T-helper 2 cell treated with Interferon-gamma antibody and Interleukin-4, amounts not matched to agents 5 μg/mL and 100 μg/mL, for 36 hours (primary cell): ENCODE measurements at regions not wholly inside any gene's neighbourhood (a gene's known extent, or its start where the extent isn't known, plus 50 kb on each side); places are given as distances from the start of the nearest gene placed in this dataset.
"Not testable (repeated sequence)": the region's sequence is repeated elsewhere in the genome, so short reads cannot be mapped to it uniquely, and the experiment has no call there.

Experiments used
- DNase-seq: peaks from one replicate; pipeline ENCODE4 v3.0.0; 2021; ENCODE audit warnings: low spot score
- H3K27ac Mint-ChIP-seq: one replicate; pipeline ENCODE4 v1.8.0; 2021; ENCODE audit warnings: mild to moderate bottlenecking, mixed read lengths
- H3K27me3 Mint-ChIP-seq: one replicate; pipeline ENCODE4 v1.8.0; 2021; ENCODE audit warnings: low read depth, mixed read lengths
- H3K36me3 Mint-ChIP-seq: one replicate; pipeline ENCODE4 v1.8.0; 2021; ENCODE audit warnings: low read depth, mixed read lengths
- H3K4me1 Mint-ChIP-seq: one replicate; pipeline ENCODE4 v1.8.0; 2021; ENCODE audit warnings: low read depth, mixed read lengths
- H3K4me3 Mint-ChIP-seq: one replicate; pipeline ENCODE4 v1.8.0; 2022; ENCODE audit warnings: mild to moderate bottlenecking, moderate library complexity, mixed read lengths
- H3K9me3 Mint-ChIP-seq: one replicate; pipeline ENCODE4 v1.8.0; 2021; ENCODE audit warnings: mixed read lengths

DNA sequence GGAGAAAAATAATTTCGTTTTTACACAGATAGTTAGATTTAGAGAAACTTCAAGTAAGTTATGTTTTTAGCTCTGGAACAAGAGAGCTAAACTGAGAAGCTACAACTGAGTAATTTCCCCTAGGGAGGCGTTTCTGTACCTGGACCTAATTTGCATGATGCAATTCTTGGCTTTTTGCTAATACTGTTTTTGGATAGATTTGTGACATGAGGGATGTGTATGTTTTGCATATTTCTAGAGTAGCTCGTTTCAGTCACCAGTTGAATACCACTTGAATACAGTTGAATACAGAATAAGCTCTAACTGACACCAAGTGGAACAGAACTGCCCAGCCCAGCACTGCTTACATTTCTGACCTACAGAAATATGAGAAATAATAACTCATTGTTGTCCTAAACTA lies 1227.9 kb upstream of the SPRY2 start:
- H3K9me3 Mint-ChIP-seq = peaks cover 15% of the 10 kb centered on the region
- no peaks in the 10 kb centered on the region for H3K36me3 Mint-ChIP-seq
- H3K4me3 Mint-ChIP-seq = no peak overlapping the region
- H3K4me1 Mint-ChIP-seq = no peaks in the 10 kb centered on the region
- no peak for DNase-seq
- no peaks in the 10 kb centered on the region for H3K27me3 Mint-ChIP-seq
- H3K27ac Mint-ChIP-seq = no peak overlapping the region

DNA sequence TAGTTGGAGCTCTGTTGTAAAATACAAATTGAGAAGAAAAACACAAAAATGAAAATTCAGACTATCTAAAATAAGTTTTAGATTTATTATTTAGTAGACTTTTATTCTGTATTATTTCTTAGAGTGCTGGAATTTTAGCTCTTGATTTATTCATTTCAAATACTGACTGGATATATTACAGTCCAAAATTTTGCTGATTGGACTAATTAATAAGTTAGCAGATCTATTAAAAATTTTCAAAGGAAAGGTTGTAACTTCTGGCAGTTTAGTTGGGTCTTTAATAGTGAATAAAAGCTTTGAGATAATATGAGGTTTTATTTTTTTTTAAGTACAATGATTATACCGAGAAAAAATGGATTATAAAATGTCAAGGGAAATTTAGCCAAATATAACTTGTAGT lies 1224.9 kb upstream of the SPRY2 start:
- Mint-ChIP-seq H3K27ac (no peak overlapping the region), H3K27me3 (no peaks in the 10 kb centered on the region), H3K36me3 (no peaks in the 10 kb centered on the region), H3K9me3 (peaks cover 26% of the 10 kb centered on the region), H3K4me3 (no peak overlapping the region), H3K4me1 (no peaks in the 10 kb centered on the region)
- no peak for DNase-seq

DNA sequence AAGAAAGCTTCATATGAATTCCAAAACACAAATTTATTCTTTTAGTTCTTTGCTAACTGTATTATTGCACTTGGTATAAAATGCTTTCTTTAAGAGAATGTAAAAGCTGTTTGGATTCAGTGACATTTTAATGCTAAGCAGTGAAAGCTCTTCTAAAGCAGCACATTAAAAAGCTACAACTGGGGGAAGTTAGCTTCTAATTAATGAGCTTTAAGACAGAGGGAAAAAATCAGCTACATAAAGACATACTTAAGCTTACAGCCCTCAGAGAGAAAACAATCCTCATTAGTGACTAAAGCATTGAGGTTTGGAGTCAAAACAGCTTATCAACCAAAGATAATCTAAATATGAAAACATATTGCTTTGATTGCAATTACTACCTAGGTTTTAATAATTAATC lies 1222.2 kb upstream of the SPRY2 start:
- Mint-ChIP-seq H3K36me3 (no peaks in the 10 kb centered on the region), H3K27me3 (no peaks in the 10 kb centered on the region), H3K4me1 (no peaks in the 10 kb centered on the region), H3K9me3 (peaks cover 21% of the 10 kb centered on the region), H3K4me3 (no peak overlapping the region), H3K27ac (no peak overlapping the region)
- no peak for DNase-seq

DNA sequence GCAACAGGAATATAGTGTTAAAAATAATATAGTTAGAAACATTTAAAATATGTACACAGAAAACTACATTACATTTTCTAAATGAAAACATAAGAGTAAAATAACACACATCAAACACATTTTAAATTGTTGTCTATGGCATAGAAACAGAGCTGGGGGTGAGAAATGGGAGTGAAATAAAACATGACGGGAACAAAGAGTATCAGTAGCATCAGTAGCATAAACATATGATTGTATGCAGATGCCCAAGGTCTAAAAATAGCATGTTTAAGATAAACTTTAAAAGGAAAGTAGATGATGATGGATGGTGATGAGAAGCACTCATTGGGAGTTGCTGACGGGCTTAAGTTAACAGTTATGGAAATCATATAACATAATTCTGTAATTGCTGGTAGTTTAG lies 1221.7 kb upstream of the SPRY2 start:
- Mint-ChIP-seq H3K36me3 (no peaks in the 10 kb centered on the region), H3K27ac (no peak overlapping the region), H3K4me3 (no peak overlapping the region), H3K27me3 (no peaks in the 10 kb centered on the region), H3K4me1 (no peaks in the 10 kb centered on the region), H3K9me3 (peaks cover 24% of the 10 kb centered on the region)
- no peak for DNase-seq

DNA sequence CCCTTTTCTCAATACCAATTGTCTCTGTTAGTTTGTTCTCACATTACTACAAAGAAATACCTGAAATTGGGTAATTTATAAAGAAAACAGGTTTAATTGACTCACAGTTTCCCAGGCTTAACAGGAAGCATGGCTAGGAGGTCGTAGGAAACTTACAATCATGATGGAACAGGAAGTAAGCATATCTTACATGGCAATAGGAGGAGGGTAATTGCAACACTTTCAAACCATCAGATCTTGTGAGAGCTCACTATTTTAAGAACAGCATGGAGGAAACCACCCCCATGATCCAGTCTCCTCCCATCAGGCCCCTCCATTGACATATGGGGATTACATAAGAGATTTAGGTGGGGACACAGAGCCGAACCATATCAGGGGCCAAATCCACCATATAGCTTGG lies 1210.1 kb upstream of the SPRY2 start:
- Mint-ChIP-seq H3K36me3 (no peaks in the 10 kb centered on the region), H3K27ac (no peak overlapping the region), H3K4me1 (no peaks in the 10 kb centered on the region), H3K4me3 (no peak overlapping the region), H3K9me3 (peaks cover 52% of the 10 kb centered on the region), H3K27me3 (no peaks in the 10 kb centered on the region)
- no peak for DNase-seq

DNA sequence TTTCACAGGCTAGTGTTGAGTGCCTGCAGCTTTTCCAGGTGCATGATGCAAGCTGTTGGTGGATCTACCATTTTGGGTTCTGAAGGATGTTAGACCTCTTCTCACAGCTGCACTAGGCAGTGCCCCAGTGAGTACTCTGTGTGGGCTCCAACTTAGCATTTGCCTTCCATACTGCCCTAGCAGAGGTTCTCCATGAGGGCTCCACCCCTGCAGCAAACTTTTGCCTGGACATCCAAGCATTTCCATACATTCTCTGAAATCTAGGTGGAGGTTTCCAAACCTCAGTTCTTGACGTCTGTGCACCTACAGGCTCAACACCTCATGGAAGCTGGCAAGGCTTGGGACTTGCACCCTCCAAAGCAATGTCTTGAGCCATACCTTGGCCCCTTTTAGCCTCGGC lies 1205.4 kb upstream of the SPRY2 start:
- not testable (repeated sequence) for H3K27ac Mint-ChIP-seq, DNase-seq, H3K4me3 Mint-ChIP-seq, H3K27me3 Mint-ChIP-seq, H3K36me3 Mint-ChIP-seq, H3K4me1 Mint-ChIP-seq
- peaks cover 57% of the 10 kb centered on the region for H3K9me3 Mint-ChIP-seq

DNA sequence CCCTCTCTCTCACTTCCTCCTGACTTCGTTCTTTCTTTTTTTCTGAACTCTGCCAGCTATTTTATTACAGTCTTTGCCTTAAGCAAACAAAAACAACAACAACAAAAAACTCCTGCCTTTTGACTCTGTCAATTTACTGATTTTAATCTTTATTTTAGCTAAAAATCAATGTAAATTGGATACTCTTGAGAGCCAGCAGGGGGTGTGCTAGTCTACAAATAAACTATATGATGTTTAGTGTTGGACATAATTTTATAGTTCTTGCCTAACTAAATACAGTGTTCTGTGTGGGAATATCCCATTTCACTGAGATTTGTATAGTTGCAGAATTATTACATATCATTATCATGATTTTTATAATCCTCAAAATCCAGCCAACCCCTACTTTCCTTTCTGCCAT lies 1199.9 kb upstream of the SPRY2 start:
- H3K36me3 Mint-ChIP-seq = no peaks in the 10 kb centered on the region
- DNase-seq = no peak
- no peak overlapping the region for H3K4me3 Mint-ChIP-seq
- H3K9me3 Mint-ChIP-seq = peaks cover 47% of the 10 kb centered on the region
- no peaks in the 10 kb centered on the region for H3K27me3 Mint-ChIP-seq
- no peaks in the 10 kb centered on the region for H3K4me1 Mint-ChIP-seq
- no peak overlapping the region for H3K27ac Mint-ChIP-seq

DNA sequence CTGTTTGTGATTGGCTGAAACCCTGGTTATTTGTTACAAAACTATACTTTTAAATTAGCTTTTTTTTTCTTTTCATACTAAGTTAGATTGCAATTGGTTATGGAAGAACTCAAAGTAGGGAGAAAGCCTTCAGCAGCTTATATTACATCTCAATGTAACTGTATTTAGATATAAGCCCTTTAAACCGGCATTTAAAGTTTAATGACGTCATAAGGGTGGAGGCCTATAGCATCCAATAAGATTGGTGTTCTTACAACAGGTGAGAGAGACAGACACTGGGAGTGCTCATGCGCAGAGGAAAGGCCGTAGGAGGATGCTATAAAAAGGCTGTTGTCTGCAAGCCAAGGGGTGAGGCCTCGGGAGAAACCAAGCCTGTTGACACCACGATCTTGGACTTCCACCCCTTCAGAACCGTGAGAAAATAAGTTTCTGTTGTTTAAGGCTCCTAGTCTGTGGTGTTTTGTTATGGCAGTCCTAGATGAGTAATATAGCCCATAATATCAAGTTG lies 1198.8 kb upstream of the SPRY2 start:
- Mint-ChIP-seq H3K36me3 (no peaks in the 10 kb centered on the region), H3K4me3 (no peak overlapping the region), H3K4me1 (no peaks in the 10 kb centered on the region), H3K9me3 (peaks cover 51% of the 10 kb centered on the region), H3K27ac (no peak overlapping the region), H3K27me3 (no peaks in the 10 kb centered on the region)
- DNase-seq = no peak

DNA sequence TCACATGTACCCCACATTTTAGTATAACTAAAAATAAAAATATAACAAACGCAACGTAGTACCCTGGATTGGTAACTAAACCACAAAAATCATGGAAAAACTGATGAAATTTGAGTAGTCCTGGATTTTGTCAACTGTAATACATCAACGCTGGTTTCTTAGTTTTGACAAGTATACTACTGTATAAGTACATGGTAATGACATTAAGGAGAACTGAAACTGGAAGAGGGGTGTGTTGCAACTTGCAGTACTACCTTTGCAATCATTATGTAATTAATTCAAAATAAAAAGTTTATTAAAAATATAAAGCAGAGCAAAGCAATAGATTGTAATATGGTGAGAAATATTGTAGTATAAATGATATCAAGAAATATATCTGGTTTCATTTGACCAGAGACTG lies 1158.0 kb upstream of the SPRY2 start:
- no peaks in the 10 kb centered on the region for H3K4me1 Mint-ChIP-seq
- H3K9me3 Mint-ChIP-seq = peaks cover 32% of the 10 kb centered on the region
- H3K36me3 Mint-ChIP-seq = no peaks in the 10 kb centered on the region
- no peak overlapping the region for H3K4me3 Mint-ChIP-seq
- no peaks in the 10 kb centered on the region for H3K27me3 Mint-ChIP-seq
- no peak for DNase-seq
- no peak overlapping the region for H3K27ac Mint-ChIP-seq

DNA sequence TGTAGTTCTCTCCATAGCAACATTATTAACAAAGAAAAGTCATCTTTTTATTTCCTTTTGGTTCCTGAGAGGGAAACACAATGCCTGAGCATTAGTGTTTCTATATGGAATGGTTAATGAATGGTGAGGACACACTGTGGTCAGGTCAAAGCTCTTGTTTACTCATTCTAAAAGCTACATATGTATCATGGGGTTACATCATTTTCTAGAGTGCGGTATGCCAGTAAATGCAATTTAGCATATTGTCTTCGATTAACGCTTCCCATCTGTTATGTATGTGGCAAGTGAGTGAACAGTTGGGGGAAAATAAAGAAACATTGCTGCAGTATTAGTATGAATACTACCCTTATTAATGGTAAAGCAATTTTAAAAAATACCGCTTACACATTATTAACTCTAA lies 1152.2 kb upstream of the SPRY2 start:
- Mint-ChIP-seq H3K27me3 (no peaks in the 10 kb centered on the region), H3K4me3 (no peak overlapping the region), H3K9me3 (peaks cover 24% of the 10 kb centered on the region), H3K4me1 (no peaks in the 10 kb centered on the region), H3K27ac (no peak overlapping the region), H3K36me3 (no peaks in the 10 kb centered on the region)
- DNase-seq = no peak

DNA sequence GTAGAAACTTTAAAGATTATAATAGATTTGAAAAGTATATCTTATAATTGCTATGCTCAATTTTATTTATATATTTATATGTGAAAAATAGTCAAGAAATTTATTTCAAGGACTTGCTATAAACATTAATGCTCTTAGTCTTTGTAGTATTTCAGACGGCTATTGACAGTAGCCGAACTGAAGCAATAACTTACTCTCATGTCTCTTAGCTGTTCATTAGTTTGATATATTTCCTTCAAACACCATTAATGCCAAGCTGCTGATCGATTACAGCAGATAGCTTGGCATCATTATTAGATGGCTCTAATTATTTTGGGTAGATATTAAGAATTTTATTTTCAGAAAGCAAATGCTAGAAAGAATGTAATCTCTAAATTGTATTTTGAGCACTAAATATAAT lies 1151.5 kb upstream of the SPRY2 start:
- DNase-seq = no peak
- H3K36me3 Mint-ChIP-seq = no peaks in the 10 kb centered on the region
- H3K4me1 Mint-ChIP-seq = no peaks in the 10 kb centered on the region
- H3K27me3 Mint-ChIP-seq = no peaks in the 10 kb centered on the region
- peaks cover 19% of the 10 kb centered on the region for H3K9me3 Mint-ChIP-seq
- H3K27ac Mint-ChIP-seq = no peak overlapping the region
- H3K4me3 Mint-ChIP-seq = no peak overlapping the region

DNA sequence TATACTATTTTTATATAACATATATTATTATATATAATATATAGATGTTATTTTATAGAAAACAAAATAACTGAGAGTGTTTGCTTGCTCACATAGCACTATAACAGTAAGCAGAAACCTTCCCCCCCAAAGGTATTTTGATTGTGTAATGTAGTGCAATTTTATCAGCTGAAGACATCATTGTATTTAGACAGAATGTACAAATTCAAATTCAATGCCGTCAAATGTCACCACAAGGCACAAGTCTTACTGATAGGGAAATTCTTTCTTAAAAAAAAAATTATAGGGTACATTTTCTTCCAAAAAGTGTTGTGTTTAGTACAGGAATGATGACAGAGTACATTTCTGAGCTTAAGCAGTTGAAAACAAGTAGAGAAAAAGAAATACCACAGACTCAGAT lies 1147.1 kb upstream of the SPRY2 start:
- no peak overlapping the region for H3K27ac Mint-ChIP-seq
- peaks cover 12% of the 10 kb centered on the region for H3K9me3 Mint-ChIP-seq
- no peaks in the 10 kb centered on the region for H3K27me3 Mint-ChIP-seq
- H3K36me3 Mint-ChIP-seq = no peaks in the 10 kb centered on the region
- DNase-seq = no peak
- H3K4me1 Mint-ChIP-seq = no peaks in the 10 kb centered on the region
- H3K4me3 Mint-ChIP-seq = no peak overlapping the region

DNA sequence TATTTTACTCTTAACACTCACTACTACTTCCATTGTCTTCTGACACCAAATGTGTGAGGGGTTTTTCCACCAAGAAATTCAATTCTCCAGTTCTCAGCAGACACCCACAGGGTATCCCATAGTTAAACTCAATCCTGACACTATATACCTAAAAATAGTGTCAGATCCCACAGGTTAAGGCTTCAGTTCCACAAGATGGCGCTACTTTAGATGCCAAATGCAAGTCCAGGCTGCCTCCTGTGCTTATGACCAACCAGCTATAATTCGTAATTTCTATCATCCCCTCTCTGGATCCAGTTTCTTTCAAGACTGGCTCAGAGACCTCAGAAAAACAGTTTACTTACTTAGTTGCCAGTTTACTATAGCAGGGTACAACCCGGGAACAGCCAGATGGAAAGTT lies 1146.2 kb upstream of the SPRY2 start:
- Mint-ChIP-seq H3K27ac (no peak overlapping the region), H3K36me3 (no peaks in the 10 kb centered on the region), H3K9me3 (peaks cover 20% of the 10 kb centered on the region), H3K4me3 (no peak overlapping the region), H3K4me1 (no peaks in the 10 kb centered on the region), H3K27me3 (no peaks in the 10 kb centered on the region)
- no peak for DNase-seq

DNA sequence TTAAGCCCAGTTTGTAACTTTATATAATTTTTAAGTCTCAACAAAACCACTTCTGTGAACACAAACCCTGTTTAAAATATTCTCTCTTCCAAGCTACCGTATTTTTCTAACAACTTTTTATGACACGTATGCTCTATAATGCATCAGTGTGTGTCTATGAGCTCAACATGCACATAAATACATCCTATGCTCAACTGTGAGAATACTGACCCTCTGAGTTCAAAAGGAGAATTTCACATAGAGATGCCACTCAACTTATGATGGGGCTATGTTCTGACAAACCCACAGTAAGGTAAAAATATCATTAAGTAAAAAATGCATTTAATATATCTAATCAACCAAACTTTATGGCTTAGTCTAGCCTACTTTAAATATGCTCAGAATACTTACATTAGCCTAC lies 1139.7 kb upstream of the SPRY2 start:
- no peaks in the 10 kb centered on the region for H3K27me3 Mint-ChIP-seq
- no peak for DNase-seq
- H3K4me1 Mint-ChIP-seq = no peaks in the 10 kb centered on the region
- H3K9me3 Mint-ChIP-seq = peaks cover 22% of the 10 kb centered on the region
- H3K4me3 Mint-ChIP-seq = no peak overlapping the region
- H3K36me3 Mint-ChIP-seq = no peaks in the 10 kb centered on the region
- H3K27ac Mint-ChIP-seq = no peak overlapping the region

DNA sequence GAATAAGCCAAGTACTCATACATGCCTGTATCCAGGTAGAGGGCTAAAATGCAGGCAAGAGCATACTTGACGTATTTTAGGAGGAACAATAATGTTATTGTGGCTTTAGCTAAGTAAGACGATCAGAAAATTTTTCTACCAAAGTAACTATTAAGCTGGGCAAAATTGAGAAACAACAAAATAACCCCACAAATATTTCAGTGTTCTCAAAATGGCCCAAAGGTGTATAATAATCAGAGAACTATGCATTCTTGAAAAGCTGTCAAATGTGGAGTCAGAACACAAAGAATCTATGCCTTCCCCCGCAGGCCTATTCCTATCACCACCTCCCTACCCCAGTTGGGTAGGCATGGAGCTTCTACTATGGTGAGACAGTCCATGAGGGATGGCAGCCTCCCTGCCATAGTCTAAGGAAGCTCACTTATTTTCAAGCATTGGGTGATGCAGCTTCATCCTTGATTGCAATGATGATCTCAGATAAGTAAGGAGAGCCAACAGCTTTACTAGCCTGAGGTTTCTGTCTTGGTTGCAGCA lies 1132.5 kb upstream of the SPRY2 start:
- no peaks in the 10 kb centered on the region for H3K27me3 Mint-ChIP-seq
- no peak for DNase-seq
- H3K4me1 Mint-ChIP-seq = no peaks in the 10 kb centered on the region
- H3K9me3 Mint-ChIP-seq = peaks cover 41% of the 10 kb centered on the region
- H3K27ac Mint-ChIP-seq = no peak overlapping the region
- no peak overlapping the region for H3K4me3 Mint-ChIP-seq
- no peaks in the 10 kb centered on the region for H3K36me3 Mint-ChIP-seq
